Hepatocyte (in vitro differentiated cells): ENCODE measurements at regions not wholly inside any gene's neighbourhood (a gene's known extent, or its start where the extent isn't known, plus 50 kb on each side); places are given as distances from the start of the nearest gene placed in this dataset.

Experiments
- EZH2 ChIP-seq: fragments of 200-600 bp; sonication (generic); IDR thresholded peaks from 2 replicates; pipeline ENCODE4 v1.6.1; 2016; ENCODE audit warnings: antibody characterized with exemption, mild to moderate bottlenecking, borderline replicate concordance
- TF ChIP-seq, protein P1 (sequence below): fragments of 200-600 bp; sonication (generic); IDR thresholded peaks from 2 replicates; pipeline ENCODE4 v1.5.1; 2016; ENCODE audit warnings: antibody characterized with exemption, mild to moderate bottlenecking; ENCODE audit not compliant: poor library complexity

DNA sequence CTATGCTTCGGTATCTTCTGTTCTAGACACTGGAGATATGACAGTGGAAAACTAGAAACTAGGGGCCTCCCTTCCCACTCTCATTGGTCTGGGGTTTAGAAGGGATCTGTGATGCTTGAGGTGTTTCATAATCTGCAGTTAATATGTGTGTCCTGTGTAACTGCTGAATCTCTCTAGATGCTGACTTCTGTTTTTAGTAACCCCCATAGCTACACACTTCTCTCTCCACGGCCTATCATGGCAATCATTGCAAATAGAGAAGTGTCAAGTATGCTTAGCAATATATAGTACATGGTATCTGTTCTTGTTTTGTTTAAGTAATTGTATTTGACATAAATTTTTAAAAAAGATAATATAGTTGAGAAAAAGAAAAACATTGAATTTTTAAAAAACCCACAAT is 394.6 kb upstream of the MMS22L start:
- TF ChIP-seq, protein P1, sequence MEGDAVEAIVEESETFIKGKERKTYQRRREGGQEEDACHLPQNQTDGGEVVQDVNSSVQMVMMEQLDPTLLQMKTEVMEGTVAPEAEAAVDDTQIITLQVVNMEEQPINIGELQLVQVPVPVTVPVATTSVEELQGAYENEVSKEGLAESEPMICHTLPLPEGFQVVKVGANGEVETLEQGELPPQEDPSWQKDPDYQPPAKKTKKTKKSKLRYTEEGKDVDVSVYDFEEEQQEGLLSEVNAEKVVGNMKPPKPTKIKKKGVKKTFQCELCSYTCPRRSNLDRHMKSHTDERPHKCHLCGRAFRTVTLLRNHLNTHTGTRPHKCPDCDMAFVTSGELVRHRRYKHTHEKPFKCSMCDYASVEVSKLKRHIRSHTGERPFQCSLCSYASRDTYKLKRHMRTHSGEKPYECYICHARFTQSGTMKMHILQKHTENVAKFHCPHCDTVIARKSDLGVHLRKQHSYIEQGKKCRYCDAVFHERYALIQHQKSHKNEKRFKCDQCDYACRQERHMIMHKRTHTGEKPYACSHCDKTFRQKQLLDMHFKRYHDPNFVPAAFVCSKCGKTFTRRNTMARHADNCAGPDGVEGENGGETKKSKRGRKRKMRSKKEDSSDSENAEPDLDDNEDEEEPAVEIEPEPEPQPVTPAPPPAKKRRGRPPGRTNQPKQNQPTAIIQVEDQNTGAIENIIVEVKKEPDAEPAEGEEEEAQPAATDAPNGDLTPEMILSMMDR, result no peak
- TF ChIP-seq EZH2, result no peak
